Heart left ventricle (tissue), 16 donors: ENCODE measurements at regions not wholly inside any gene's neighbourhood (a gene's known extent, or its start where the extent isn't known, plus 50 kb on each side); places are given as distances from the start of the nearest gene placed in this dataset.

Experiments used
- ATAC-seq, 4 donors: fragments of 200-7000 bp; cut with Tn5 transposase; one replicate each; pipeline ENCODE4 v1.9.1; 2020 to 2022; ENCODE audit warnings: moderate library complexity in 4 of 4, mild to moderate bottlenecking in 3 of 4, moderate number of reproducible peaks in 1 of 4
- DNase-seq, 5 donors: peaks; one replicate each; pipeline ENCODE4 v3.0.0-alpha.2; 2020
- H3K27ac ChIP-seq, 12 donors: fragments of 200-600 bp; sonication (generic) in 4 of 12; one replicate each; pipeline versions ENCODE4 v1.5.0 to v1.8.0; 2016 to 2022; ENCODE audit warnings: mild to moderate bottlenecking in 2 of 12
- H3K27me3 ChIP-seq, 9 donors: fragments of 200-600 bp; sonication (generic) in 2 of 9; one replicate each; pipeline versions ENCODE4 v1.5.1 to v1.8.0; 2016 to 2022; ENCODE audit warnings: mild to moderate bottlenecking in 3 of 9
- H3K36me3 ChIP-seq, 9 donors: fragments of 200-600 bp; sonication (generic) in 2 of 9; one replicate each; pipeline versions ENCODE4 v1.5.0 to v1.8.0; 2018 to 2022; ENCODE audit warnings: mild to moderate bottlenecking in 2 of 9
- H3K4me1 ChIP-seq, 12 donors: fragments of 200-600 bp; sonication (generic) in 4 of 12; one replicate each; pipeline versions ENCODE4 v1.5.0 to v1.8.0; 2016 to 2022; ENCODE audit warnings: mild to moderate bottlenecking in 3 of 12
- H3K4me3 ChIP-seq, 12 donors: fragments of 200-600 bp; sonication (generic) in 4 of 12; one replicate each; pipeline versions ENCODE4 v1.5.0 to v1.8.0; 2017 to 2022; ENCODE audit warnings: mild to moderate bottlenecking in 9 of 12, moderate library complexity in 4 of 12
- H3K9me3 ChIP-seq, 12 donors: fragments of 200-600 bp; sonication (generic) in 4 of 12; one replicate each; pipeline versions ENCODE4 v1.5.0 to v1.8.0; 2016 to 2022; ENCODE audit warnings: mild to moderate bottlenecking in 1 of 12
- POLR2A ChIP-seq, 2 donors: fragments of 450-650 bp; IDR thresholded peaks; one replicate each; pipeline ENCODE4 v1.6.1; 2017; ENCODE audit warnings: antibody characterized with exemption in 2 of 2, mild to moderate bottlenecking in 2 of 2, moderate library complexity in 2 of 2
- WGBS, 4 donors: extraction: QIAGEN DNeasy Blood & Tissue Kit in 2 of 4; methylation state at CpG; one replicate each; pipeline versions ENCODE4 v1.1.5 to v1.1.7; 2013 to 2018; 5-methylcytosine and 5-hydroxymethylcytosine counted together
- intact Hi-C, 10 donors: fragments of 100-400 bp; cut with DNase I; formaldehyde crosslinking; loops; one replicate each; pipeline versions ENCODE4 v1.11.1 to v1.14.2; 2022
- TF ChIP-seq, protein P1 (sequence below), 12 donors: fragments of 200-600 bp; sonication (generic) in 4 of 12; IDR thresholded peaks; one replicate each; pipeline versions ENCODE4 v1.5.0 to v1.8.0; 2018 to 2022; ENCODE audit warnings: antibody characterized with exemption in 12 of 12, mild to moderate bottlenecking in 5 of 12
- donor health status: ischemic (EF 13 %, LVEDD 7.1; RV severe dilation, severe dysfunction).
- donor health status: healthy with polysubstance abuse.
- donor health status: DM: no; HTN: yes; CAD: no.
- donor health status: DM: no; HTN: no; CAD: no.
- donor health status: ischemic (EF 25% LVEDD 6.9; RV normal size, moderate dysfunction).
- donor health status: ischemic (EF 25% LVEDD 5.7; RV mildly dilated, moderate dysfunction).
- donor health status: healthy.
- donor health status: DM: yes; HTN: yes; CAD: no.
- donor health status: ischemic (EF 35%, LVEDD 5.7; RV mildly dilated, moderate dysfunction).
- donor health status: nonischemic (EF 11% LVEDD 7.7; RV severe dilation, severe dysfunction).
- donor health status: DM: yes; HTN: yes; CAD: no.
- donor health status: PGD.
- donor health status: ischemic (EF 29% LVEDD 5.4; RV normal size, mild dysfunction).
- donor health status: nonischemic (EF 23%, LVEDD 6.1; RV moderate dilation, normal function).

DNA sequence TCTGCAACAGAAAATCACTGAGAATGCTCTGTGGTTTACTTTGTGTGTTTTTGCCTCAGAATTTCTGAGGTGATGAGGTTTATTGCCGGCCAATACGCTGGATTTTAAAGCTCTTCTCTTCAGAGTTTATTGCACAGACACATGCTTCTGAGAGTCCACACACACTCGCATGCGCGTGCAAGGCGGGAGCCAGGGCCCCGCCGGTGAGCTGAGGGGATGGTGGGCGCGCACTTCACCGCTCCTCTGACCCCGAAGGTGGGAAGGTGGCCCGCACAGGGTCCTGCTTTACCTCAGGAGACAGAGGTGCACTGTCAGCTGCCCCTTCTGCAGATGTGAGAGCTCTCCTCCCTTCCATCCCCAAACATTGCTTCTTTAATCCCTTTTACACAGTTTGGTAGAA lies 158.4 kb upstream of the MAGI3 start:
- WGBS, 4 donors: 78 to 82% (median 80%) methylated on average over 12 to 13 of the region's 13 CpGs
- ATAC-seq (no peak), DNase-seq (no peak)
- H3K27me3 ChIP-seq: no peaks in the 10 kb centered on the region
- H3K4me3 ChIP-seq: no peak overlapping the region
- H3K4me1 ChIP-seq: peaks cover 0 to 4% (median 0%) of the 10 kb centered on the region in 12 donors
- TF ChIP-seq POLR2A (IDR thresholded peaks at IDR 0.05): no peak
- TF ChIP-seq, protein P1, sequence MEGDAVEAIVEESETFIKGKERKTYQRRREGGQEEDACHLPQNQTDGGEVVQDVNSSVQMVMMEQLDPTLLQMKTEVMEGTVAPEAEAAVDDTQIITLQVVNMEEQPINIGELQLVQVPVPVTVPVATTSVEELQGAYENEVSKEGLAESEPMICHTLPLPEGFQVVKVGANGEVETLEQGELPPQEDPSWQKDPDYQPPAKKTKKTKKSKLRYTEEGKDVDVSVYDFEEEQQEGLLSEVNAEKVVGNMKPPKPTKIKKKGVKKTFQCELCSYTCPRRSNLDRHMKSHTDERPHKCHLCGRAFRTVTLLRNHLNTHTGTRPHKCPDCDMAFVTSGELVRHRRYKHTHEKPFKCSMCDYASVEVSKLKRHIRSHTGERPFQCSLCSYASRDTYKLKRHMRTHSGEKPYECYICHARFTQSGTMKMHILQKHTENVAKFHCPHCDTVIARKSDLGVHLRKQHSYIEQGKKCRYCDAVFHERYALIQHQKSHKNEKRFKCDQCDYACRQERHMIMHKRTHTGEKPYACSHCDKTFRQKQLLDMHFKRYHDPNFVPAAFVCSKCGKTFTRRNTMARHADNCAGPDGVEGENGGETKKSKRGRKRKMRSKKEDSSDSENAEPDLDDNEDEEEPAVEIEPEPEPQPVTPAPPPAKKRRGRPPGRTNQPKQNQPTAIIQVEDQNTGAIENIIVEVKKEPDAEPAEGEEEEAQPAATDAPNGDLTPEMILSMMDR (IDR thresholded peaks at IDR 0.05): no peak
- intact Hi-C loops: no loop called here
- no peaks in the 10 kb centered on the region for H3K9me3 ChIP-seq
- no peak overlapping the region for H3K27ac ChIP-seq
- H3K36me3 ChIP-seq: no peaks in the 10 kb centered on the region

DNA sequence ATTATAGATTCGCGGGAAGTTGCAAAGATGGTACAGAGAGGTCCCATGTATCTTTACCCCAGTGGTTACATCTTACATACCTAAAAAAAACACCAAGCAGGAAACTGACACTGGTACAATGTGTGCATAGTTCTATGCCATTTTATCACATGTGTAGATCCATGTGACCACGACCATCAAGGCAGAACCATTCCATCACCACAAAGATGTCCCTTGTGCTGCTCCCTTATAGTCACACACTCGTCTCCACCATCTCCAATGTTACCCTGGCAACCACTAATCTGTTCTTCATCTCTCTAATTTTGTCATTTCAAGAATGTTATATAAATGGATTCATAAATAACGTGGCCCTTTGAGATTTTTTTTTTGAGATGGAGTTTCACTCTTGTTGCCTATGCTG lies 156.9 kb upstream of the MAGI3 start:
- ATAC-seq: no peak
- DNase-seq: no peak
- peaks cover 0 to 4% (median 0%) of the 10 kb centered on the region in 12 donors for H3K4me1 ChIP-seq
- no peak overlapping the region for H3K4me3 ChIP-seq
- intact Hi-C loops: no loop called here
- H3K27me3 ChIP-seq: no peaks in the 10 kb centered on the region
- WGBS, 4 donors: 82 to 91% (median 86%) methylated on average over 5 of the region's 5 CpGs
- no peaks in the 10 kb centered on the region for H3K9me3 ChIP-seq
- no peak overlapping the region for H3K27ac ChIP-seq
- no peaks in the 10 kb centered on the region for H3K36me3 ChIP-seq
- no peak for TF ChIP-seq POLR2A (IDR thresholded peaks at IDR 0.05)
- TF ChIP-seq, protein P1 (IDR thresholded peaks at IDR 0.05): no peak

DNA sequence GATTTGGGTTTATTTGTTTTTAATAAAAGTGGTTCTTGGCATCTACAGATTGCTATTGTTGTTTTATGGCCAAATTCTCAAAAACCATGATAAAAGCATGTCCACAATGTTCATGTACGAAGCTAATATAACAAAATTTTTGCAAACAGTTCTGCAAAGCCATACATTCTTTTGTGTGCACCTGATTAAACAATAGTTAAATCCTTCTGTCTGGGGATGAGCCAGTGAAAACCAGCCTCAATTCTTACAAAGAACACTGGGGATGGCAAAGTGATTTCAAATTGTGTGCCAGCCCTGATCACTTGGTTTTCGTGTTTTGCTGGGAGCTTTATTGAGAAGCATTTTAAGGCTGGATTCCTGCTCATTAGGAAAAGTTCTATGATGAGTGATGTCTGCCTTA lies 149.1 kb upstream of the MAGI3 start:
- DNase-seq: no peak
- Histone ChIP-seq H3K27me3 (no peaks in the 10 kb centered on the region), H3K9me3 (no peaks in the 10 kb centered on the region), H3K36me3 (no peaks in the 10 kb centered on the region), H3K4me1 (no peaks in the 10 kb centered on the region), H3K27ac (no peak overlapping the region), H3K4me3 (no peak overlapping the region)
- TF ChIP-seq, protein P1 (IDR thresholded peaks at IDR 0.05): no peak
- no peak for TF ChIP-seq POLR2A (IDR thresholded peaks at IDR 0.05)
- no peak for ATAC-seq
- intact Hi-C loops: no loop called here
- 39 to 83% (median 60%) methylated on average over 2 of the region's 2 CpGs for WGBS, 4 donors

DNA sequence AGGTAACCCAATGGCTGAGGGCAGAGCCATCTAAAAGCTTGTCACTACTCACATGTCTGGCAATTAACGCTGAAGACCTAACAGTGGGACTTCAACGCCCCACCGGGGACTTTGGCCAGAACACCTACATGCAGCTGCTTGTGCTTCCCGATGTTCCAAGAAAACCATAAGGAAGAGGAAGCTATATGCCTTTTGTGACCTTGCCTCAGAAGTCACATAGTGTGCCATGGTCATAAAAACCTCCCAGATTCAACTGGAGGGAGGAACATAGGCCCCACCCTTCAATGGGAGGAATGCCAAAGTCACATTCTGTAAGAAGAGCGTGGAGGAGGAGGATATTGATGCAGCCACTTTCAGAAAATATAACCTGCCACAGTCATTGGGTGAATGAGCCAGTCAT lies 147.8 kb upstream of the MAGI3 start:
- Histone ChIP-seq H3K4me1 (no peaks in the 10 kb centered on the region), H3K4me3 (no peak overlapping the region), H3K9me3 (no peaks in the 10 kb centered on the region), H3K27me3 (no peaks in the 10 kb centered on the region), H3K36me3 (no peaks in the 10 kb centered on the region), H3K27ac (no peak overlapping the region)
- 58 to 78% (median 61%) methylated on average over 5 of the region's 5 CpGs for WGBS, 4 donors
- intact Hi-C loops: no loop called here
- no peak for DNase-seq
- ATAC-seq: no peak
- no peak for TF ChIP-seq POLR2A (IDR thresholded peaks at IDR 0.05)
- TF ChIP-seq, protein P1 (IDR thresholded peaks at IDR 0.05): no peak
